Sigmoid colon (tissue), 3 donors: ENCODE measurements at regions not wholly inside any gene's neighbourhood (a gene's known extent, or its start where the extent isn't known, plus 50 kb on each side); places are given as distances from the start of the nearest gene placed in this dataset.

Source experiments
- CTCF ChIP-seq, 4 experiments: fragments of 450-650 bp in 3 of 4; fragments of 200-600 bp in 1 of 4; IDR thresholded peaks; one replicate each; pipeline ENCODE4 v1.5.1; 2016 to 2019; ENCODE audit warnings: antibody characterized with exemption in 4 of 4, mild to moderate bottlenecking in 3 of 4, moderate library complexity in 2 of 4
- POLR2A ChIP-seq, 2 donors: fragments of 450-650 bp; IDR thresholded peaks; one replicate each; pipeline ENCODE4 v1.6.1; 2016; ENCODE audit warnings: antibody characterized with exemption in 2 of 2, mild to moderate bottlenecking in 2 of 2, moderate library complexity in 2 of 2

DNA sequence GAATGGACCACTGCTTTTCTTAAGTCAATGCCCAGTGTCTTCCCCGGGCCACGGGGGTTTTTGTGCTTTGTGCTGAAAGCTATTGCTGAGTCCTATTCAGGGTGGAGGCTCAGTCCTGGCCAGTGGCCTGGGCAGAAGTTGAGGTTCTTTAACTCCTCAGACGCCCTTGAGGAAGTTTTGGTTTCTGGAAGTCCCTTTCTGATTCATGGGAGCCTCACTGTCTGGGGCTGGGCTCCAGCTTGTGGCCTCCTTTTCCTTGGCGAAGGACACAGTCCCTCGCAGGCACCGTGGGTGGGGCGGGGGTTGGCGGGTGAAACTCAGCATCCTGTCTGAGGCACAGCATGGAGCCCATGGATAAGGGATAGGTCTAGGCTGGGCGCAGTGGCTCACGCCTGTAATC, 465.2 kb upstream of the HS6ST1 start:
- TF ChIP-seq CTCF (IDR thresholded peaks at IDR 0.05) (no peak), POLR2A (IDR thresholded peaks at IDR 0.05) (no peak)
